ENCODE measurements at regions not wholly inside any gene's neighbourhood (a gene's known extent, or its start where the extent isn't known, plus 50 kb on each side); places are given as distances from the start of the nearest gene placed in this dataset.

DNA sequence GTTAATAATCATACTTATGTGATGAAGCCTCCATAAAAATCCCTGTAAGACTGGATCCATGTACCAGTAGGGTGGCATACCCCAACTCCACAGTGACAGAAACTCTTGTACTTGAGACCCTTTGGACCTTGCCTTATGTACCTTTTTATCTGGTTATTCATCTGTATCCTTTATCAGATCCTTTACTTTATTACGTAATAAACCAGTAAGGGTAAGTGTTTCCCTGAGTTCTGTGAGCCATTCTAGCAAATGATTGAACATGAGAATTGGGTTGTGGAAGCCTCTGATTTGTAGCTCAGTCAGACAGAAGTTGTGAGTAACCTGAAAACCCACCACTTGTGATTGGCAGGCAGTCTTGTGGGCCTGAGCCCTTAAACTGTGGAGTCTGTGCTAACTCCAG lies 229.7 kb downstream of the FOXA2 start:
- TF ChIP-seq, protein P1, sequence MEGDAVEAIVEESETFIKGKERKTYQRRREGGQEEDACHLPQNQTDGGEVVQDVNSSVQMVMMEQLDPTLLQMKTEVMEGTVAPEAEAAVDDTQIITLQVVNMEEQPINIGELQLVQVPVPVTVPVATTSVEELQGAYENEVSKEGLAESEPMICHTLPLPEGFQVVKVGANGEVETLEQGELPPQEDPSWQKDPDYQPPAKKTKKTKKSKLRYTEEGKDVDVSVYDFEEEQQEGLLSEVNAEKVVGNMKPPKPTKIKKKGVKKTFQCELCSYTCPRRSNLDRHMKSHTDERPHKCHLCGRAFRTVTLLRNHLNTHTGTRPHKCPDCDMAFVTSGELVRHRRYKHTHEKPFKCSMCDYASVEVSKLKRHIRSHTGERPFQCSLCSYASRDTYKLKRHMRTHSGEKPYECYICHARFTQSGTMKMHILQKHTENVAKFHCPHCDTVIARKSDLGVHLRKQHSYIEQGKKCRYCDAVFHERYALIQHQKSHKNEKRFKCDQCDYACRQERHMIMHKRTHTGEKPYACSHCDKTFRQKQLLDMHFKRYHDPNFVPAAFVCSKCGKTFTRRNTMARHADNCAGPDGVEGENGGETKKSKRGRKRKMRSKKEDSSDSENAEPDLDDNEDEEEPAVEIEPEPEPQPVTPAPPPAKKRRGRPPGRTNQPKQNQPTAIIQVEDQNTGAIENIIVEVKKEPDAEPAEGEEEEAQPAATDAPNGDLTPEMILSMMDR (optimal IDR thresholded peaks at IDR 0.05 in 1 of 3, IDR thresholded peaks at IDR 0.05 in 1 of 3, conservative IDR thresholded peaks at IDR 0.05 in 1 of 3; ENCODE audit: extremely low read depth in 1 of 3, insufficient read depth in 2 of 3, low read length in 3 of 3) = no peak
- TF ChIP-seq EZH2 (IDR thresholded peaks at IDR 0.05; ENCODE audit: low read length) = no peak
